H1 (cell line): ENCODE measurements at regions not wholly inside any gene's neighbourhood (a gene's known extent, or its start where the extent isn't known, plus 50 kb on each side); places are given as distances from the start of the nearest gene placed in this dataset.

Experiments used
- CTCF ChIA-PET: fragments of 300-600 bp; sonication (Branson Sonifier 250); formaldehyde crosslinking; loops from one replicate; lab custom pipeline; 2021; ENCODE audit not compliant: partially characterized antibody; lab: Charles Lee
- POLR2A ChIA-PET: fragments of 300-600 bp; sonication (Branson Sonifier 250); formaldehyde crosslinking; loops from one replicate; lab custom pipeline; 2021; ENCODE audit warnings: inconsistent platforms; ENCODE audit not compliant: partially characterized antibody; lab: Charles Lee
- DNase-seq, 2 experiments: peaks; one replicate each; pipeline versions ENCODE4 v3.0.0 to v3.0.0-alpha.2; 2010 to 2022; ENCODE audit warnings: low spot score in 2 of 2, low read depth in 1 of 2, mixed read lengths in 1 of 2
- FAIRE-seq: peaks from 2 replicates; lab custom pipeline; 2011; peaks lifted over from hg19 to GRCh38; lab: Jason Lieb, UNC
- H2AFZ ChIP-seq: 2 replicates; pipeline ENCODE4 v1.8.1; 2012; ENCODE audit warnings: low read length, inconsistent platforms
- H2AK5ac ChIP-seq: 2 replicates; pipeline ENCODE4 v1.6.1; 2013; ENCODE audit warnings: low read depth, low read length
- H2BK120ac ChIP-seq: replicated peaks from 2 replicates; pipeline ENCODE3; 2013; ENCODE audit warnings: low read depth, low read length, inconsistent platforms
- H2BK12ac ChIP-seq: 2 replicates; pipeline ENCODE4 v1.6.1; 2013; ENCODE audit warnings: low read depth, low read length
- H2BK15ac ChIP-seq: 2 replicates; pipeline ENCODE4 v1.6.1; 2013; ENCODE audit warnings: low read length
- H2BK20ac ChIP-seq: 2 replicates; pipeline ENCODE4 v1.6.1; 2013; ENCODE audit warnings: low read length
- H2BK5ac ChIP-seq: 2 replicates; pipeline ENCODE4 v1.6.1; 2013; ENCODE audit warnings: low read depth, low read length
- H3K14ac ChIP-seq: 2 replicates; pipeline ENCODE4 v1.6.1; 2013; ENCODE audit warnings: inconsistent platforms; ENCODE audit not compliant: insufficient read length
- H3K18ac ChIP-seq: 2 replicates; pipeline ENCODE4 v1.6.1; 2013; ENCODE audit warnings: low read length; ENCODE audit errors: extremely low read depth
- H3K23ac ChIP-seq: 2 replicates; pipeline ENCODE4 v1.6.1; 2013; ENCODE audit warnings: inconsistent platforms; ENCODE audit not compliant: insufficient read length
- H3K23me2 ChIP-seq: 2 replicates; pipeline ENCODE4 v1.6.1; 2013; ENCODE audit warnings: low read depth, low read length
- H3K27ac ChIP-seq: 2 replicates; pipeline ENCODE4 v1.6.1; 2011; ENCODE audit warnings: low read depth, low read length, inconsistent platforms
- H3K27me3 ChIP-seq, 4 experiments: replicated peaks in 1 of 4; 1 replicate in 1 of 4; 2 replicates in 3 of 4; pipeline versions ENCODE4 v1.6.1 to v1.8.1; 2011 to 2013; ENCODE audit warnings: low read length in 3 of 4, mild to moderate bottlenecking in 3 of 4, inconsistent platforms in 2 of 4, mixed read lengths in 2 of 4, moderate library complexity in 1 of 4; ENCODE audit not compliant: control insufficient read depth in 3 of 4, insufficient read depth in 3 of 4; ENCODE audit errors: extremely low read depth in 1 of 4
- H3K36me3 ChIP-seq, 4 experiments: 2 replicates each; pipeline versions ENCODE4 v1.6.1 to v1.8.1; 2011 to 2013; ENCODE audit warnings: mild to moderate bottlenecking in 4 of 4, low read length in 3 of 4, moderate library complexity in 2 of 4, control low read depth in 1 of 4, inconsistent platforms in 1 of 4; ENCODE audit not compliant: insufficient read depth in 4 of 4, control insufficient read depth in 2 of 4
- H3K4ac ChIP-seq: replicated peaks from 2 replicates; pipeline ENCODE3; 2013; ENCODE audit warnings: low read length, low read depth, mixed read lengths, inconsistent platforms; ENCODE audit not compliant: insufficient read length
- H3K4me1 ChIP-seq, 4 experiments: replicated peaks in 1 of 4; 1 replicate in 1 of 4; 2 replicates in 3 of 4; pipeline versions ENCODE4 v1.6.1 to v1.8.1; 2011 to 2013; ENCODE audit warnings: low read length in 3 of 4, inconsistent platforms in 2 of 4, mixed read lengths in 1 of 4; ENCODE audit not compliant: insufficient read depth in 4 of 4, control insufficient read depth in 3 of 4
- H3K4me2 ChIP-seq, 2 experiments: 2 replicates each; pipeline versions ENCODE4 v1.6.1 to v1.8.1; 2011 to 2013; ENCODE audit warnings: low read depth in 2 of 2, low read length in 2 of 2, control low read depth in 1 of 2, inconsistent platforms in 1 of 2, mild to moderate bottlenecking in 1 of 2; ENCODE audit not compliant: insufficient read depth in 1 of 2
- H3K4me3 ChIP-seq, 4 experiments: fragments of 200-600, 300-600 bp in 1 of 4; sonication (generic), shearing (Covaris generic), sonication (Bioruptor Twin) in 1 of 4; 2 replicates each; pipeline versions ENCODE4 v1.5.1 to v1.8.1; 2011 to 2016; ENCODE audit warnings: low read length in 4 of 4, low read depth in 3 of 4, control low read depth in 2 of 4, inconsistent platforms in 2 of 4, mild to moderate bottlenecking in 2 of 4, mixed read lengths in 1 of 4, moderate library complexity in 1 of 4; ENCODE audit not compliant: insufficient read depth in 2 of 4; ENCODE audit errors: extremely low read depth in 1 of 4
- H3K56ac ChIP-seq: replicated peaks from 2 replicates; pipeline ENCODE3; 2013; ENCODE audit warnings: low read depth, mild to moderate bottlenecking, mixed read lengths, low read length, inconsistent platforms; ENCODE audit not compliant: insufficient read length
- H3K79me1 ChIP-seq: 2 replicates; pipeline ENCODE4 v1.6.1; 2013; ENCODE audit warnings: low read depth, low read length, control low read depth
- H3K79me2 ChIP-seq, 2 experiments: 2 replicates each; pipeline versions ENCODE4 v1.6.1 to v1.8.1; 2012 to 2013; ENCODE audit warnings: low read length in 2 of 2, mild to moderate bottlenecking in 2 of 2, inconsistent platforms in 1 of 2; ENCODE audit not compliant: insufficient read depth in 2 of 2, control insufficient read depth in 1 of 2
- H3K9ac ChIP-seq, 4 experiments: replicated peaks in 1 of 4; 1 replicate in 1 of 4; 2 replicates in 3 of 4; pipeline versions ENCODE4 v1.6.1 to v1.8.1; 2011 to 2013; ENCODE audit warnings: low read depth in 3 of 4, low read length in 3 of 4, control low read depth in 2 of 4, mild to moderate bottlenecking in 2 of 4, moderate library complexity in 2 of 4, inconsistent platforms in 1 of 4; ENCODE audit errors: extremely low read depth in 1 of 4
- H3K9me3 ChIP-seq, 2 experiments: 2 replicates each; pipeline versions ENCODE4 v1.6.1 to v1.8.1; 2012 to 2013; ENCODE audit warnings: mild to moderate bottlenecking in 2 of 2, moderate library complexity in 2 of 2, control low read depth in 1 of 2, inconsistent platforms in 1 of 2, low read depth in 1 of 2, low read length in 1 of 2, mixed read lengths in 1 of 2; ENCODE audit not compliant: insufficient read depth in 2 of 2
- H4K20me1 ChIP-seq, 2 experiments: replicated peaks in 1 of 2; 2 replicates each; pipeline versions ENCODE3 to v1.8.1; 2011 to 2013; ENCODE audit warnings: inconsistent platforms in 2 of 2, low read length in 2 of 2, mild to moderate bottlenecking in 1 of 2; ENCODE audit not compliant: insufficient read depth in 2 of 2, control insufficient read depth in 1 of 2
- H4K5ac ChIP-seq: 2 replicates; pipeline ENCODE4 v1.6.1; 2013; ENCODE audit warnings: low read length, low read depth, mixed read lengths, inconsistent platforms; ENCODE audit not compliant: insufficient read length
- H4K8ac ChIP-seq: 2 replicates; pipeline ENCODE4 v1.8.0; 2013; ENCODE audit warnings: mild to moderate bottlenecking, moderate library complexity, low read length, inconsistent platforms; ENCODE audit not compliant: insufficient read depth; ENCODE audit errors: extremely low read depth
- H4K91ac ChIP-seq: replicated peaks from 2 replicates; pipeline ENCODE3; 2013; ENCODE audit warnings: low read length, mixed read lengths, inconsistent platforms; ENCODE audit not compliant: insufficient read length
- BACH1 ChIP-seq: IDR thresholded peaks from 2 replicates; pipeline ENCODE4 v1.6.1; 2012; ENCODE audit warnings: low read length, improper control_type of control experiment
- CBX5 ChIP-seq: fragments of 300-800, 300-1000 bp; sonication (generic); IDR thresholded peaks from 2 replicates; pipeline ENCODE4 v1.7.1; 2016; ENCODE audit warnings: antibody characterized with exemption, low read length, low read depth
- CHD2 ChIP-seq: IDR thresholded peaks from 2 replicates; pipeline ENCODE4 v1.6.1; 2012; ENCODE audit warnings: low read length, improper control_type of control experiment
- CREB1 ChIP-seq: IDR thresholded peaks from 2 replicates; pipeline ENCODE4 v1.6.1; 2012; ENCODE audit warnings: inconsistent platforms
- GTF2F1 ChIP-seq: IDR thresholded peaks from 2 replicates; pipeline ENCODE4 v1.6.1; 2012; ENCODE audit warnings: low read depth, low read length, improper control_type of control experiment, borderline replicate concordance
- JUND ChIP-seq: IDR thresholded peaks from 2 replicates; pipeline ENCODE4 v1.6.1; 2011; ENCODE audit warnings: mild to moderate bottlenecking, improper control_type of control experiment, low read length
- KDM4A ChIP-seq: IDR thresholded peaks from one replicate; pipeline ENCODE4 v1.7.1; 2012; ENCODE audit warnings: low read depth, mild to moderate bottlenecking, moderate library complexity, low read length, inconsistent platforms; ENCODE audit not compliant: severe bottlenecking
- KDM5A ChIP-seq: fragments of 200-600 bp; IDR thresholded peaks from 2 replicates; pipeline ENCODE4 v1.7.1; 2012; ENCODE audit warnings: mild to moderate bottlenecking, low read length, inconsistent platforms, mixed read lengths
- MAFK ChIP-seq: IDR thresholded peaks from 2 replicates; pipeline ENCODE4 v1.6.1; 2012; ENCODE audit warnings: low read depth, mild to moderate bottlenecking, improper control_type of control experiment, low read length
- RBBP5 ChIP-seq: IDR thresholded peaks from 2 replicates; pipeline ENCODE4 v1.7.1; 2012; ENCODE audit warnings: low read depth, mild to moderate bottlenecking, inconsistent platforms, low read length, moderate library complexity, borderline replicate concordance
- RNF2 ChIP-seq: fragments of 200-900, 300-1000 bp; sonication (generic); IDR thresholded peaks from 2 replicates; pipeline ENCODE4 v1.7.1; 2016; ENCODE audit warnings: borderline replicate concordance, low read depth, mild to moderate bottlenecking, antibody characterized with exemption, low read length; ENCODE audit not compliant: poor library complexity, severe bottlenecking; ENCODE audit errors: missing control alignments
- WGBS, 2 experiments: shearing (Covaris generic) in 1 of 2; methylation state at CpG; one replicate each; pipeline versions ENCODE4 v1.1.6 to v1.1.7; 2013 to 2015; ENCODE audit warnings: low lambda C conversion rate in 2 of 2, mixed read lengths in 2 of 2, inconsistent platforms in 1 of 2, low coverage in 1 of 2, missing lambda C conversion rate in 1 of 2; ENCODE audit not compliant: insufficient replicate concordance in 2 of 2, insufficient coverage in 1 of 2, insufficient read length in 1 of 2; ENCODE audit errors: extremely low coverage in 1 of 2, missing lambda C conversion rate in 1 of 2; 5-methylcytosine and 5-hydroxymethylcytosine counted together
- TF ChIP-seq, protein P1 (sequence below): IDR thresholded peaks from 2 replicates; pipeline ENCODE4 v1.6.1; 2011; ENCODE audit warnings: low read length, improper control_type of control experiment

- H2BK5ac ChIP-seq, result no peak overlapping the region
- TF ChIP-seq GTF2F1 (no peak), BACH1 (no peak), CBX5 (no peak), KDM4A (no peak), JUND (no peak), CHD2 (no peak), RNF2 (no peak), MAFK (no peak), RBBP5 (no peak), CREB1 (no peak), KDM5A (no peak)
- TF ChIP-seq, protein P1, sequence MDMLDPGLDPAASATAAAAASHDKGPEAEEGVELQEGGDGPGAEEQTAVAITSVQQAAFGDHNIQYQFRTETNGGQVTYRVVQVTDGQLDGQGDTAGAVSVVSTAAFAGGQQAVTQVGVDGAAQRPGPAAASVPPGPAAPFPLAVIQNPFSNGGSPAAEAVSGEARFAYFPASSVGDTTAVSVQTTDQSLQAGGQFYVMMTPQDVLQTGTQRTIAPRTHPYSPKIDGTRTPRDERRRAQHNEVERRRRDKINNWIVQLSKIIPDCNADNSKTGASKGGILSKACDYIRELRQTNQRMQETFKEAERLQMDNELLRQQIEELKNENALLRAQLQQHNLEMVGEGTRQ, result no peak
These were observed 192.5 kb downstream of the TTLL2 start for GRCh38 chr6:167517254-167517916.

More at GRCh38 chr6:167517254-167517916, 192.5 kb downstream of the TTLL2 start:
- H3K27ac ChIP-seq, result no peak overlapping the region
- FAIRE-seq (no peak), DNase-seq (no peak)
- H4K5ac ChIP-seq, result no peak overlapping the region
- H4K91ac ChIP-seq, result no peak overlapping the region
- H2BK15ac ChIP-seq, result no peak overlapping the region
- POLR2A ChIA-PET, result interaction anchor here (1.5 kb wide), 1 partner anchor 11 kb away, joined by 4 read pairs; no protein-coding TSS in a partner anchor
- CTCF ChIA-PET, result interaction anchor here (1.0 kb wide), 1 partner anchor 10 kb away, joined by 3 read pairs; no protein-coding TSS in a partner anchor
- H3K79me2 ChIP-seq, result no peaks in the 10 kb centered on the region
- no peaks in the 10 kb centered on the region; a peak in 1 of 7 replicates for H3K4me1 ChIP-seq
- no peaks in the 10 kb centered on the region for H3K9me3 ChIP-seq
- no peak overlapping the region for H2BK12ac ChIP-seq
- H2AK5ac ChIP-seq, result 0 out of 2 replicates have a peak overlapping the region, but pooled peaks have one; percentile 54
- H3K4me3 ChIP-seq, result no peak overlapping the region
- H3K4ac ChIP-seq, result no peak overlapping the region
- no peaks in the 10 kb centered on the region for H3K79me1 ChIP-seq
- H3K18ac ChIP-seq, result no peak overlapping the region
- no peak overlapping the region for H3K23ac ChIP-seq
- no peak overlapping the region for H4K8ac ChIP-seq
- peaks cover 0 to 4% of the 10 kb centered on the region in 2 experiments for H4K20me1 ChIP-seq
- no peak overlapping the region for H2BK20ac ChIP-seq
- no peak overlapping the region for H3K9ac ChIP-seq
- no peak overlapping the region for H3K14ac ChIP-seq
- H3K36me3 ChIP-seq, result no peaks in the 10 kb centered on the region
- 90% methylated on average over 9 of the region's 9 CpGs; no CpG with 5 or more reads in 1 of the 2 experiments for WGBS, 2 experiments
- H2AFZ ChIP-seq, result no peak overlapping the region
- no peak overlapping the region for H2BK120ac ChIP-seq
- no peak overlapping the region for H3K4me2 ChIP-seq
- H3K27me3 ChIP-seq, result no peaks in the 10 kb centered on the region
- H3K56ac ChIP-seq, result no peak overlapping the region
- H3K23me2 ChIP-seq, result peaks cover 9% of the 10 kb centered on the region; the same call in 1 of the 2 replicates
